GM10266 (cell line): ENCODE measurements at regions not wholly inside any gene's neighbourhood (a gene's known extent, or its start where the extent isn't known, plus 50 kb on each side); places are given as distances from the start of the nearest gene placed in this dataset.
A peak's percentile ranks its signal among the peaks of the same experiment; 100 is the strongest.

ENCODE experiments used
- DNase-seq: peaks from one replicate; pipeline ENCODE4 v3.0.0; 2012; ENCODE audit errors: extremely low spot score
- TF ChIP-seq, protein P1 (sequence below): IDR thresholded peaks from 2 replicates; pipeline ENCODE4 v1.5.1; 2012; ENCODE audit warnings: mild to moderate bottlenecking, low read depth; ENCODE audit not compliant: control insufficient read depth, insufficient read depth; ENCODE audit errors: missing control alignments

DNA sequence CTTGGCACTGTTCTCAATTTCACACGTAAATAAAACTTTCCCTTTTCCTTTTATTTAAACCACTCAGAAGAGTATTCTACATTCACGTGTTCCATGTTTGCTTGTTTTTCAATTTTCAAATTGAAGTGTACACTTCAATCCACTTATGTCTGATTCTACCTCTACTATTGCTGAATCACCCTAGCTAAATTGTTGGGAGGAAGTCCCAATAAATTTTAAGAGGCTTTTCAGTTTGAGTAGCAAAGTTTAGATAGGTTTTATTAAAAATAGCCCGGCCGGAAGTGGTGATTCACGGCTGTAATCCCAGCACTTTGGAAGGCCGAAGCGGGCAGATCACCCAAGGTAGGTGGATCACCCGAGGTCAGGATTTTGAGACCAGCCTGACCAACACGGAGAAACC, 1414.7 kb upstream of the CELF2 start:
- DNase-seq, result no peak
- TF ChIP-seq, protein P1, sequence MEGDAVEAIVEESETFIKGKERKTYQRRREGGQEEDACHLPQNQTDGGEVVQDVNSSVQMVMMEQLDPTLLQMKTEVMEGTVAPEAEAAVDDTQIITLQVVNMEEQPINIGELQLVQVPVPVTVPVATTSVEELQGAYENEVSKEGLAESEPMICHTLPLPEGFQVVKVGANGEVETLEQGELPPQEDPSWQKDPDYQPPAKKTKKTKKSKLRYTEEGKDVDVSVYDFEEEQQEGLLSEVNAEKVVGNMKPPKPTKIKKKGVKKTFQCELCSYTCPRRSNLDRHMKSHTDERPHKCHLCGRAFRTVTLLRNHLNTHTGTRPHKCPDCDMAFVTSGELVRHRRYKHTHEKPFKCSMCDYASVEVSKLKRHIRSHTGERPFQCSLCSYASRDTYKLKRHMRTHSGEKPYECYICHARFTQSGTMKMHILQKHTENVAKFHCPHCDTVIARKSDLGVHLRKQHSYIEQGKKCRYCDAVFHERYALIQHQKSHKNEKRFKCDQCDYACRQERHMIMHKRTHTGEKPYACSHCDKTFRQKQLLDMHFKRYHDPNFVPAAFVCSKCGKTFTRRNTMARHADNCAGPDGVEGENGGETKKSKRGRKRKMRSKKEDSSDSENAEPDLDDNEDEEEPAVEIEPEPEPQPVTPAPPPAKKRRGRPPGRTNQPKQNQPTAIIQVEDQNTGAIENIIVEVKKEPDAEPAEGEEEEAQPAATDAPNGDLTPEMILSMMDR, result no peak

- TF ChIP-seq, protein P1, result no peak
These were observed 1413.7 kb upstream of the CELF2 start for GRCh38 chr10:9603972-9604371.

GRCh38 chr10:9605231-9605630, 1412.4 kb upstream of the CELF2 start:
- DNase-seq, result no peak
- TF ChIP-seq, protein P1, result no peak

More at GRCh38 chr10:9603972-9604371, 1413.7 kb upstream of the CELF2 start:
- no peak for DNase-seq

DNA sequence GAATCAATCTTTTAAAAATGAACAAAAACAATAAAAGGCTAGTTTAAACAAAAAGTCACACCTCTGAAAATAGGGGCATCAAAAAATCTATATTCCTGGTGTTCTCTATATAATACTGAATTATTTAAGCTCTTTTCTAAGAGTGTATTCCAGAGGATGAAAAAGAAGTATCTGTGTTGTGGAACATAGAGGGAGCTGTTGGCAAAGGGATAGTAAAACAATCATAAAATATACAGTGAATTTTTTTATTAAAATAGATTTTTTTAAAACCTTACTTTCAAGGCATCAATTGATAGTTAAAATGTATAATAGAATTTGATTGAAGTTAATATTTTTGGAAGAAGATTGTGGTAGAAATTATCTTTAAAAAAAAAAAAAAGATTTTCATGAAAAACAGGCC, 1409.1 kb upstream of the CELF2 start:
- TF ChIP-seq, protein P1, result peak; percentile 29
- DNase-seq, result no peak

- DNase-seq, result peak; percentile 32
- TF ChIP-seq, protein P1, result no peak
These were observed 1404.2 kb upstream of the CELF2 start for GRCh38 chr10:9613338-9614075.

- TF ChIP-seq, protein P1, result no peak
- DNase-seq, result no peak
These were observed 1402.5 kb upstream of the CELF2 start for GRCh38 chr10:9615189-9615588.

- TF ChIP-seq, protein P1, result no peak
- no peak for DNase-seq
These were observed 1396.5 kb upstream of the CELF2 start for GRCh38 chr10:9621216-9621615.
